Heart left ventricle (tissue), 16 donors: ENCODE measurements at regions not wholly inside any gene's neighbourhood (a gene's known extent, or its start where the extent isn't known, plus 50 kb on each side); places are given as distances from the start of the nearest gene placed in this dataset.
A peak's percentile ranks its signal among the peaks of the same experiment; 100 is the strongest.

Experiments
- ATAC-seq, 4 donors: fragments of 200-7000 bp; cut with Tn5 transposase; one replicate each; pipeline ENCODE4 v1.9.1; 2020 to 2022; ENCODE audit warnings: moderate library complexity in 4 of 4, mild to moderate bottlenecking in 3 of 4, moderate number of reproducible peaks in 1 of 4
- DNase-seq, 5 donors: peaks; one replicate each; pipeline ENCODE4 v3.0.0-alpha.2; 2020
- H3K27ac ChIP-seq, 12 donors: fragments of 200-600 bp; sonication (generic) in 4 of 12; one replicate each; pipeline versions ENCODE4 v1.5.0 to v1.8.0; 2016 to 2022; ENCODE audit warnings: mild to moderate bottlenecking in 2 of 12
- H3K27me3 ChIP-seq, 9 donors: fragments of 200-600 bp; sonication (generic) in 2 of 9; one replicate each; pipeline versions ENCODE4 v1.5.1 to v1.8.0; 2016 to 2022; ENCODE audit warnings: mild to moderate bottlenecking in 3 of 9
- H3K36me3 ChIP-seq, 9 donors: fragments of 200-600 bp; sonication (generic) in 2 of 9; one replicate each; pipeline versions ENCODE4 v1.5.0 to v1.8.0; 2018 to 2022; ENCODE audit warnings: mild to moderate bottlenecking in 2 of 9
- H3K4me1 ChIP-seq, 12 donors: fragments of 200-600 bp; sonication (generic) in 4 of 12; one replicate each; pipeline versions ENCODE4 v1.5.0 to v1.8.0; 2016 to 2022; ENCODE audit warnings: mild to moderate bottlenecking in 3 of 12
- H3K4me3 ChIP-seq, 12 donors: fragments of 200-600 bp; sonication (generic) in 4 of 12; one replicate each; pipeline versions ENCODE4 v1.5.0 to v1.8.0; 2017 to 2022; ENCODE audit warnings: mild to moderate bottlenecking in 9 of 12, moderate library complexity in 4 of 12
- H3K9me3 ChIP-seq, 12 donors: fragments of 200-600 bp; sonication (generic) in 4 of 12; one replicate each; pipeline versions ENCODE4 v1.5.0 to v1.8.0; 2016 to 2022; ENCODE audit warnings: mild to moderate bottlenecking in 1 of 12
- POLR2A ChIP-seq, 2 donors: fragments of 450-650 bp; IDR thresholded peaks; one replicate each; pipeline ENCODE4 v1.6.1; 2017; ENCODE audit warnings: antibody characterized with exemption in 2 of 2, mild to moderate bottlenecking in 2 of 2, moderate library complexity in 2 of 2
- WGBS, 4 donors: extraction: QIAGEN DNeasy Blood & Tissue Kit in 2 of 4; methylation state at CpG; one replicate each; pipeline versions ENCODE4 v1.1.5 to v1.1.7; 2013 to 2018; 5-methylcytosine and 5-hydroxymethylcytosine counted together
- intact Hi-C, 10 donors: fragments of 100-400 bp; cut with DNase I; formaldehyde crosslinking; loops; one replicate each; pipeline versions ENCODE4 v1.11.1 to v1.14.2; 2022
- TF ChIP-seq, protein P1 (sequence below), 12 donors: fragments of 200-600 bp; sonication (generic) in 4 of 12; IDR thresholded peaks; one replicate each; pipeline versions ENCODE4 v1.5.0 to v1.8.0; 2018 to 2022; ENCODE audit warnings: antibody characterized with exemption in 12 of 12, mild to moderate bottlenecking in 5 of 12
- donor health status: ischemic (EF 13 %, LVEDD 7.1; RV severe dilation, severe dysfunction).
- donor health status: healthy with polysubstance abuse.
- donor health status: DM: no; HTN: yes; CAD: no.
- donor health status: DM: no; HTN: no; CAD: no.
- donor health status: ischemic (EF 25% LVEDD 6.9; RV normal size, moderate dysfunction).
- donor health status: ischemic (EF 25% LVEDD 5.7; RV mildly dilated, moderate dysfunction).
- donor health status: healthy.
- donor health status: DM: yes; HTN: yes; CAD: no.
- donor health status: ischemic (EF 35%, LVEDD 5.7; RV mildly dilated, moderate dysfunction).
- donor health status: nonischemic (EF 11% LVEDD 7.7; RV severe dilation, severe dysfunction).
- donor health status: DM: yes; HTN: yes; CAD: no.
- donor health status: PGD.
- donor health status: ischemic (EF 29% LVEDD 5.4; RV normal size, mild dysfunction).
- donor health status: nonischemic (EF 23%, LVEDD 6.1; RV moderate dilation, normal function).

DNA sequence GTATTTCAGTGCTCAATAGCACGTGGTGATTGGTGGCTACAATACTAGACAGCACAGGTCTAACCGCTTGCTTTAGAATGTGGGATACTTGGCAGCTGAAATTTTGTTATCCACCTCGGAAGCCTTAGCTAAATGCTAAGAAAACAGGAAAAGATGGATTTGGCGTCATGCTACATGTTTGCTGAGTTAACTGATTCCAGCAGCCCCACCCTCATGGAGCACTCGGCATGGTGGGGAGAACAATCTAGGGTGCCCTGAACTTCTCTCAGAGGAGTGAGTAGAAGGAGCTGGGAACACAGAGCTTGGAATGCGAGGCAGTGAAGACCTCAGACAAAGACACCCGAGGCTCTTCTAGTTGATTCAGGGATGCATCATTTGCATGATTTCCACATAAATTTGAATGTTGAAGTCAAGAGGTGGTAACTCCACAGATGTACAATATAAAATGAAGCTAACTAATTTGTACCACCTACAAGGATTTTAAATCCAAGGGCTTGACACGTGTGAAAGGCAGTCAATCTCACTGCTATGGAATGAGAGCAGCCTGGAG, 145.1 kb upstream of the FSTL4 start:
- DNase-seq (no peak), ATAC-seq (no peak)
- Histone ChIP-seq H3K27me3 (peaks cover 0 to 30% (median 6%) of the 10 kb centered on the region in 9 donors), H3K9me3 (no peaks in the 10 kb centered on the region), H3K27ac (no peak overlapping the region), H3K4me3 (no peak overlapping the region), H3K4me1 (no peaks in the 10 kb centered on the region), H3K36me3 (no peaks in the 10 kb centered on the region)
- TF ChIP-seq, protein P1, sequence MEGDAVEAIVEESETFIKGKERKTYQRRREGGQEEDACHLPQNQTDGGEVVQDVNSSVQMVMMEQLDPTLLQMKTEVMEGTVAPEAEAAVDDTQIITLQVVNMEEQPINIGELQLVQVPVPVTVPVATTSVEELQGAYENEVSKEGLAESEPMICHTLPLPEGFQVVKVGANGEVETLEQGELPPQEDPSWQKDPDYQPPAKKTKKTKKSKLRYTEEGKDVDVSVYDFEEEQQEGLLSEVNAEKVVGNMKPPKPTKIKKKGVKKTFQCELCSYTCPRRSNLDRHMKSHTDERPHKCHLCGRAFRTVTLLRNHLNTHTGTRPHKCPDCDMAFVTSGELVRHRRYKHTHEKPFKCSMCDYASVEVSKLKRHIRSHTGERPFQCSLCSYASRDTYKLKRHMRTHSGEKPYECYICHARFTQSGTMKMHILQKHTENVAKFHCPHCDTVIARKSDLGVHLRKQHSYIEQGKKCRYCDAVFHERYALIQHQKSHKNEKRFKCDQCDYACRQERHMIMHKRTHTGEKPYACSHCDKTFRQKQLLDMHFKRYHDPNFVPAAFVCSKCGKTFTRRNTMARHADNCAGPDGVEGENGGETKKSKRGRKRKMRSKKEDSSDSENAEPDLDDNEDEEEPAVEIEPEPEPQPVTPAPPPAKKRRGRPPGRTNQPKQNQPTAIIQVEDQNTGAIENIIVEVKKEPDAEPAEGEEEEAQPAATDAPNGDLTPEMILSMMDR (IDR thresholded peaks at IDR 0.05) = no peak
- TF ChIP-seq POLR2A (IDR thresholded peaks at IDR 0.05) = no peak
- intact Hi-C loops = loop anchor here in 5 of 10 donors (5.0 to 10.0 kb wide), 4 partner anchors 107 to 187 kb away; no protein-coding TSS in a partner anchor
- 50 to 61% (median 58%) methylated on average over 8 of the region's 8 CpGs for WGBS, 4 donors

- no peak for TF ChIP-seq POLR2A (IDR thresholded peaks at IDR 0.05)
- peaks cover 0 to 30% (median 6%) of the 10 kb centered on the region in 9 donors for H3K27me3 ChIP-seq
- WGBS, 4 donors = 61 to 80% (median 66%) methylated on average over 3 of the region's 3 CpGs
- DNase-seq (no peak), ATAC-seq (no peak)
- no peaks in the 10 kb centered on the region for H3K4me1 ChIP-seq
- intact Hi-C loops = loop anchor here in 5 of 10 donors (5.0 to 10.0 kb wide), 4 partner anchors 108 to 188 kb away; no protein-coding TSS in a partner anchor
- H3K36me3 ChIP-seq = no peaks in the 10 kb centered on the region
- H3K9me3 ChIP-seq = no peaks in the 10 kb centered on the region
- no peak overlapping the region for H3K4me3 ChIP-seq
- H3K27ac ChIP-seq = no peak overlapping the region
Measured at GRCh38 chr5:133756756-133757155, 144.4 kb upstream of the FSTL4 start.

GRCh38 chr5:133756036-133756435, 143.7 kb upstream of the FSTL4 start:
- TF ChIP-seq, protein P1 (IDR thresholded peaks at IDR 0.05) = no peak
- TF ChIP-seq POLR2A (IDR thresholded peaks at IDR 0.05) = no peak
- H3K4me3 ChIP-seq = no peak overlapping the region
- DNase-seq = no peak
- no peak overlapping the region for H3K27ac ChIP-seq
- H3K36me3 ChIP-seq = no peaks in the 10 kb centered on the region
- peaks cover 0 to 30% (median 6%) of the 10 kb centered on the region in 9 donors for H3K27me3 ChIP-seq
- no peaks in the 10 kb centered on the region for H3K4me1 ChIP-seq
- ATAC-seq = no peak
- 86 to 92% (median 90%) methylated on average over 3 of the region's 3 CpGs for WGBS, 4 donors
- no peaks in the 10 kb centered on the region for H3K9me3 ChIP-seq
- intact Hi-C loops = loop anchor here in 5 of 10 donors (5.0 to 10.0 kb wide), 4 partner anchors 109 to 189 kb away; no protein-coding TSS in a partner anchor

DNA sequence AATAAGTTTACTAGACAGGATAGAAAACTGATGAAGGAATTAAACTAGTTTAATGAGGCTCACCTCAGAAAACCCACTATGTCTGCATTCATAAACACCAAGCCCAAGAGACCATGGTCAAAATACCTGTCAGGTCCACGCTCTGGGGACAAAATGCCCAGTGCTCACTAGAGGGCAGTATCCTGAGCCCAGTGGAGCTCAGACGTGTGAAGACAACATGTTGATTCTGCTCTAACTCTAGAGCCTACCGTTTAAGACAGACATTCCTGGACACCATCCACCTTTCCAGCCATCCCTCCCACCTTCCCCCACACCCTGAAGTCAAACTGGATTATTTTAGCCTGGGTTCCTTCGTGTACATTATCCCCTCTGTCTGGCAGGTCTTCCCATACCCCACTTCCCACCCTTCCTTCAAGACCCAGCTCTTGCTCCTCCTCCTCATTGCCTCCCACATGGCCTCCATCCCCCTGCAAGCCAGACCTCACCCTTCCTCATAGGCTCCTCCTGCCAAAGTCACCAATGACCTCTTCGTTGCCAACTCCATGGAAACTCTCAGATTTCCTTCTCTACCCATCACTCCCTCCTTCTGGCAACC, 142.3 kb upstream of the FSTL4 start:
- ATAC-seq (peak in 3 of 4 donors; percentile 60 to 69 (median 62)), DNase-seq (peak in 1 of 5 donors; percentile 13)
- Histone ChIP-seq H3K27ac (no peak overlapping the region), H3K4me3 (no peak overlapping the region), H3K9me3 (no peaks in the 10 kb centered on the region), H3K36me3 (no peaks in the 10 kb centered on the region), H3K27me3 (peaks cover 0 to 30% (median 6%) of the 10 kb centered on the region in 9 donors), H3K4me1 (no peaks in the 10 kb centered on the region)
- intact Hi-C loops = loop anchor here in 7 of 10 donors (1.0 to 10.0 kb wide), 7 partner anchors 110 to 190 kb away; no protein-coding TSS in a partner anchor
- no peak for TF ChIP-seq POLR2A (IDR thresholded peaks at IDR 0.05)
- TF ChIP-seq, protein P1 (IDR thresholded peaks at IDR 0.05) = peak; percentile 30 to 64 (median 49)
- WGBS, 4 donors = 25 to 30% (median 26%) methylated on average over 5 of the region's 5 CpGs
